H9 (cell line): ENCODE measurements at regions not wholly inside any gene's neighbourhood (a gene's known extent, or its start where the extent isn't known, plus 50 kb on each side); places are given as distances from the start of the nearest gene placed in this dataset.

Experiments used
- DNase-seq: peaks from one replicate; pipeline ENCODE4 v3.0.0-alpha.2; 2017
- H2AFZ ChIP-seq: one replicate; pipeline ENCODE4 v1.6.1; 2013; ENCODE audit warnings: mild to moderate bottlenecking, low read length, control low read depth, moderate library complexity
- H2AK5ac ChIP-seq: 2 replicates; pipeline ENCODE4 v1.6.1; 2013; ENCODE audit warnings: low read length, control low read depth, mixed read lengths; ENCODE audit not compliant: insufficient read length
- H2BK120ac ChIP-seq: one replicate; pipeline ENCODE4 v1.6.1; 2013; ENCODE audit warnings: low read depth, mild to moderate bottlenecking, low read length, control low read depth, inconsistent platforms; ENCODE audit not compliant: poor library complexity, severe bottlenecking
- H2BK12ac ChIP-seq: 2 replicates; pipeline ENCODE4 v1.6.1; 2013; ENCODE audit warnings: low read length, control low read depth, mixed read lengths, low read depth; ENCODE audit not compliant: insufficient read length
- H2BK15ac ChIP-seq: 2 replicates; pipeline ENCODE4 v1.6.1; 2013; ENCODE audit warnings: low read depth, low read length, control low read depth
- H2BK20ac ChIP-seq: one replicate; pipeline ENCODE4 v1.6.1; 2013; ENCODE audit warnings: low read depth, mild to moderate bottlenecking, low read length, control low read depth, inconsistent platforms; ENCODE audit not compliant: poor library complexity, severe bottlenecking
- H2BK5ac ChIP-seq: 2 replicates; pipeline ENCODE4 v1.6.1; 2013; ENCODE audit warnings: low read length, control low read depth, mixed read lengths; ENCODE audit not compliant: insufficient read length
- H3K14ac ChIP-seq: 2 replicates; pipeline ENCODE4 v1.6.1; 2013; ENCODE audit warnings: low read length, control low read depth; ENCODE audit not compliant: insufficient read depth
- H3K18ac ChIP-seq: 2 replicates; pipeline ENCODE4 v1.6.1; 2013; ENCODE audit warnings: low read depth, mild to moderate bottlenecking, mixed read lengths, low read length, control low read depth; ENCODE audit not compliant: insufficient read length
- H3K23ac ChIP-seq: 2 replicates; pipeline ENCODE4 v1.6.1; 2013; ENCODE audit warnings: low read length, control low read depth, mixed read lengths, low read depth; ENCODE audit not compliant: insufficient read length
- H3K23me2 ChIP-seq: 2 replicates; pipeline ENCODE4 v1.6.1; 2013; ENCODE audit warnings: low read depth, mild to moderate bottlenecking, mixed read lengths, low read length, control low read depth; ENCODE audit not compliant: insufficient read length, poor library complexity, severe bottlenecking
- H3K27ac ChIP-seq: 2 replicates; pipeline ENCODE4 v1.5.1; 2013; ENCODE audit warnings: low read length, control low read depth, mixed read lengths, low read depth; ENCODE audit not compliant: insufficient read length
- H3K27me3 ChIP-seq: 2 replicates; pipeline ENCODE4 v1.6.1; 2013; ENCODE audit warnings: low read length, control low read depth, inconsistent platforms; ENCODE audit not compliant: insufficient read depth
- H3K4ac ChIP-seq: 2 replicates; pipeline ENCODE4 v1.6.1; 2013; ENCODE audit warnings: low read depth, mild to moderate bottlenecking, control low read depth, inconsistent platforms, low read length, moderate library complexity
- H3K4me1 ChIP-seq: 2 replicates; pipeline ENCODE4 v1.6.1; 2013; ENCODE audit warnings: low read length, control low read depth, inconsistent platforms; ENCODE audit not compliant: insufficient read depth
- H3K4me2 ChIP-seq: 2 replicates; pipeline ENCODE4 v1.6.1; 2013; ENCODE audit warnings: low read length, control low read depth, mixed read lengths; ENCODE audit not compliant: insufficient read length, insufficient read depth
- H3K56ac ChIP-seq: 2 replicates; pipeline ENCODE4 v1.6.1; 2013; ENCODE audit warnings: low read depth, mild to moderate bottlenecking, mixed read lengths, low read length, control low read depth; ENCODE audit not compliant: insufficient read length
- H3K79me1 ChIP-seq: 2 replicates; pipeline ENCODE4 v1.6.1; 2013; ENCODE audit warnings: low read depth, mild to moderate bottlenecking, moderate library complexity, low read length, control low read depth, inconsistent platforms; ENCODE audit not compliant: insufficient read depth, poor library complexity, severe bottlenecking
- H3K79me2 ChIP-seq: 2 replicates; pipeline ENCODE4 v1.6.1; 2013; ENCODE audit warnings: low read length, control low read depth, inconsistent platforms; ENCODE audit not compliant: insufficient read depth
- H3K9ac ChIP-seq: 2 replicates; pipeline ENCODE4 v1.6.1; 2013; ENCODE audit warnings: low read length, control low read depth, mixed read lengths; ENCODE audit not compliant: insufficient read length; ENCODE audit errors: extremely low read depth
- H3K9me3 ChIP-seq: one replicate; pipeline ENCODE4 v1.6.1; 2013; ENCODE audit warnings: low read depth, low read length, inconsistent platforms; ENCODE audit not compliant: control insufficient read depth
- H3T11ph ChIP-seq: one replicate; pipeline ENCODE4 v1.6.1; 2013; ENCODE audit warnings: mild to moderate bottlenecking, low read length, control low read depth, inconsistent platforms
- H4K20me1 ChIP-seq: one replicate; pipeline ENCODE4 v1.6.1; 2013; ENCODE audit not compliant: control insufficient read depth, insufficient read length, insufficient read depth
- H4K5ac ChIP-seq: 2 replicates; pipeline ENCODE4 v1.6.1; 2013; ENCODE audit warnings: low read depth, mild to moderate bottlenecking, mixed read lengths, low read length, control low read depth; ENCODE audit not compliant: insufficient read length
- H4K8ac ChIP-seq: replicated peaks from 2 replicates; pipeline ENCODE4 v1.6.1; 2013; ENCODE audit warnings: low read length, control low read depth, mixed read lengths, low read depth; ENCODE audit not compliant: insufficient read length
- H4K91ac ChIP-seq: 2 replicates; pipeline ENCODE4 v1.6.1; 2013; ENCODE audit warnings: low read depth, mild to moderate bottlenecking, moderate library complexity, mixed read lengths, low read length, control low read depth; ENCODE audit not compliant: insufficient read length
- H3K27ac Mint-ChIP-seq, 3 experiments: 2 replicates in 2 of 3; 3 replicates in 1 of 3; pipeline ENCODE4 v1.8.0; 2020 to 2021; ENCODE audit warnings: mixed read lengths in 3 of 3, mild to moderate bottlenecking in 1 of 3, moderate library complexity in 1 of 3
- H3K27me3 Mint-ChIP-seq: 2 replicates; pipeline ENCODE4 v1.8.0; 2021; ENCODE audit warnings: low read depth, mild to moderate bottlenecking, moderate library complexity, mixed read lengths
- H3K36me3 Mint-ChIP-seq, 3 experiments: 2 replicates in 2 of 3; 3 replicates in 1 of 3; pipeline ENCODE4 v1.8.0; 2020 to 2021; ENCODE audit warnings: low read depth in 3 of 3, mixed read lengths in 3 of 3; ENCODE audit not compliant: insufficient read depth in 1 of 3
- H3K4me1 Mint-ChIP-seq, 2 experiments: 2 replicates each; pipeline ENCODE4 v1.8.0; 2020; ENCODE audit warnings: mixed read lengths in 2 of 2
- H3K4me3 Mint-ChIP-seq, 2 experiments: 2 replicates in 1 of 2; 3 replicates in 1 of 2; pipeline ENCODE4 v1.8.0; 2020 to 2021; ENCODE audit warnings: mild to moderate bottlenecking in 2 of 2, mixed read lengths in 2 of 2, moderate library complexity in 1 of 2
- H3K9me3 Mint-ChIP-seq, 2 experiments: 2 replicates in 1 of 2; 3 replicates in 1 of 2; pipeline ENCODE4 v1.8.0; 2020; ENCODE audit warnings: mild to moderate bottlenecking in 2 of 2, mixed read lengths in 2 of 2, moderate library complexity in 1 of 2
- CTCF ChIP-seq: fragments of 200-600 bp; sonication (generic); conservative IDR thresholded peaks from 3 replicates; pipeline ENCODE4 v1.8.0; 2021; ENCODE audit warnings: antibody characterized with exemption, mild to moderate bottlenecking
- WGBS: extraction: QIAGEN DNeasy Blood & Tissue Kit; methylation state at CpG from one replicate; pipeline ENCODE4 v1.1.7; 2013; ENCODE audit warnings: missing lambda C conversion rate, low lambda C conversion rate, mixed read lengths; ENCODE audit not compliant: insufficient read length; ENCODE audit errors: extremely low coverage; 5-methylcytosine and 5-hydroxymethylcytosine counted together

DNA sequence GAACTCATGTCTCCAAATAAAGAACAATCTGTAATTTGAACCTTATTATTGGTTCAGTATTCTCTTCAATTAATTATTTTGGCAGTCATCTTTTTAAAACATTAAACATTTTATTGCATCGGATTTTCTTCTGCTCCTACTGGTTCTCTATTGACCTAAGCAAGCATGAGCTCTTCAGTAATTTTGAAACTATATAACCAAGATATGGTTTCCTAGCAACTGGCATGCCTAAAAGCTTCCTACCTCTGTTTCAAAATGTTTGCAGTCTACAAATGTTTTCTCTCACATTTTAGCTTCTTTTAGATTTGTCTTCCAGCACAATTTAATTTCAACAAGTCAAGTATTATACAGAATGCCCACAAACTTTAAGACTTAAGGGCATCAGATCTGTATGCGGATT, 371.3 kb downstream of the GPM6A start:
- Mint-ChIP-seq H3K36me3 (no peaks in the 10 kb centered on the region), H3K4me1 (peaks cover 7% of the 10 kb centered on the region in 2 experiments), H3K27me3 (no peaks in the 10 kb centered on the region; the same call in 1 of the 2 replicates), H3K9me3 (no peaks in the 10 kb centered on the region), H3K4me3 (no peak overlapping the region), H3K27ac (no peak overlapping the region)
- H2BK12ac ChIP-seq: no peak overlapping the region
- DNase-seq: no peak
- H2AFZ ChIP-seq: no peak overlapping the region
- H3K9ac ChIP-seq: no peak overlapping the region
- no peak overlapping the region for H3K14ac ChIP-seq
- no peak overlapping the region for H2AK5ac ChIP-seq
- H3T11ph ChIP-seq: no peak overlapping the region
- H4K20me1 ChIP-seq: no peaks in the 10 kb centered on the region
- no peak overlapping the region for H2BK20ac ChIP-seq
- H3K18ac ChIP-seq: no peak overlapping the region
- H3K4me1 ChIP-seq: no peaks in the 10 kb centered on the region
- no peaks in the 10 kb centered on the region for H3K79me2 ChIP-seq
- no peak overlapping the region for H3K4me2 ChIP-seq
- H3K79me1 ChIP-seq: no peaks in the 10 kb centered on the region
- H2BK5ac ChIP-seq: no peak overlapping the region
- no peaks in the 10 kb centered on the region for H3K23me2 ChIP-seq
- no peak overlapping the region for H2BK15ac ChIP-seq
- no peak overlapping the region for H4K5ac ChIP-seq
- no peak overlapping the region for H2BK120ac ChIP-seq
- no peaks in the 10 kb centered on the region for H3K9me3 ChIP-seq
- no peak overlapping the region for H3K4ac ChIP-seq
- no CpG with 5 or more reads among the region's 2 CpGs for WGBS
- H4K8ac ChIP-seq: no peak overlapping the region
- H4K91ac ChIP-seq: no peak overlapping the region
- H3K27ac ChIP-seq: no peak overlapping the region
- H3K23ac ChIP-seq: no peak overlapping the region
- H3K56ac ChIP-seq: no peak overlapping the region
- no peak for TF ChIP-seq CTCF
- no peaks in the 10 kb centered on the region for H3K27me3 ChIP-seq
